GM18907 (cell line): ENCODE measurements at regions not wholly inside any gene's neighbourhood (a gene's known extent, or its start where the extent isn't known, plus 50 kb on each side); places are given as distances from the start of the nearest gene placed in this dataset.
A peak's percentile ranks its signal among the peaks of the same experiment; 100 is the strongest.
"Not testable (repeated sequence)": the region's sequence is repeated elsewhere in the genome, so short reads cannot be mapped to it uniquely, and the experiment has no call there.

Experiments used
- ATAC-seq: cut with Tn5 transposase; IDR thresholded peaks from one replicate; pipeline ENCODE4 v1.9.1; 2021; ENCODE audit warnings: mild to moderate bottlenecking, moderate library complexity; ENCODE audit not compliant: unreplicated experiment

DNA sequence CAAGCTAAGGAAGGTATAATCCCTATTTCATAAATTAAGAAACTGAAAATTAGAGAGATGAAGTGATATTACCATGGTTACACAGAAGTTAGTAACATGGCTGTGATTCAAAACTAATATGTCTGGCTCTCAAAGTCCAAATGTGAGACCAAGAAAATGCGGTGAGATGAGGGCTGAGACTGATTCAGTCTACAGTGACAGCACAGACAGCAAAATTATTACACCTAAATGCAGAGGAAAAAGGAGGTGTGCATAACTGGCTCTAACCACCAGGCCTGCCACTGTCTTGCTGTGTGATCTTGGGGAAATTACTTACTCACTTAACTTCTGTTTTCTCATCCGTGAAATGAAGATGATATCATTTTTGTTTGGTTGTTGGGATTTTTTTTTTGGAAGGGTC lies 270.0 kb upstream of the SOX9 start:
- ATAC-seq = peak; percentile 54

DNA sequence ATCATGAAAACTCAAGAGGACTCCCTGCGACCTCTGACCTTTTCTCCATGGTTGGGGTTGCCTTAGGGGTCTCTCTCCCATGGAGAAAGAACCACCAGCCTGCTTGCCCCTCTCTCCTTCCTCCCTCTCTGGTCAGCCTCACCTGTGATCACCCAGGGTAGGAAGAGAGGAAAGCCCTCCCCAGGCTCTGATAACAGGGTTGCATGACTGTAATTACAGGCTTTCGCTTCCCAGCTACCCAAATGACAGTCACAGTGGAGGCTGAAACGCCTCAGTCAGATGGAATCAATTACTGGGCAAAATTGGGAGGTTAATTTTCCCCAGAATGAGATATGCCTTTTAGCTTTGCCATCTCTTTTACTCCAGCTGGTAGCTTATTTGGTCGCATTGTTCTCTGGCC lies 265.8 kb upstream of the SOX9 start:
- ATAC-seq = no peak

DNA sequence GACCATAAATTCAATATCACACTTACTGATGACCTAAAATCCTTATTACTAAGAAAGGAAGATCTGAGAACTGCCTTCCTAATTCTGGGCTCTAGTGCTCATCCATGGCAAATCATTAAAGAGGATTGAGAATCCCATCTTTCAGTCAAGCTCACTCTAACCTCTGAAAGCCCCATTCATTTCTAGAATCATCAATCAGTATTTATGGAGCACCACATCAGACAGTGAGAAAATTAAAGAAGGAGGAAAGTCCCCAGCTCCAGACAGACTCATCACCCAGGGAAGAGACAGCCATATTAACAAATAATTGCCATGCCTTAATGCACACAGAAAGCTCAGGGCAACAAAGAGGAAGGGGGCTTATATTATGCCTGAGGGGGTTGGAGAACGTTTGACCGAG lies 256.1 kb upstream of the SOX9 start:
- ATAC-seq = no peak

DNA sequence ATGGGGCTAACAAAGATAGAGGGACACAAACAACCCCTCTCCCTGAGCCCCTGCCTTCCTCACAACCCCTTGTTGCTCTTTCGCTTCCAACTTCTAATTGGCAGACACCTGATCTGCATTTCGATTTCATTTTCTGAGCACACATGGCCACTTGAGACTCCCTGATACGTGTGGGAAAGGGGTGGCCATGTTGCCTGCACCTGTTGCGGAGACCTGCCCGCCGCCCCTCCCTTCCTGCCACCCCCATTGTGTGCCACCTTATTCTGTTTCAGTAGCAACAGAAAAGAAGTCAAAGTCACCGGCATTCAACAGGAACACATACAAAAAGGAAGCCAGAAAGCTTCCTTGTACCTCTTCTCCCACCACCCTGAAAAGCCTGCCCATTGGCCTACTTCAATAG lies 254.7 kb upstream of the SOX9 start:
- ATAC-seq = no peak

DNA sequence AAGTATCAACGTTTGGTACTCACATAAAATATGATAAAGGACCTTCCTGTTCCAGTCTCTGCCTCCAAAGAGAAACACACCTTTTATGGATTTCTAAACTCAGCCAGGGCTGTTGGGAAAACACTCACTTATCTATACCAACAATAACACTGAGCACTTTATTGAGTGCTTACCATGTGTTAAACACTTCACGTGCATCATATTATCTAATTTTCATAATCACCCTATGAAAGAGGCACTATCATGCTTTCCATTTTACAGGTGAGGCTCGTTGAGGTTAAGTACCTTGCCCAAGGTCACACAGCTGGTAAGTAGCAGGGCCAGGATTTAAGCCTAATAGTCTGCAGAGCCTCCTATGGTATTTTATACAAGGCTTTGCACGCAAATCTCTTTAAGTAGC lies 251.5 kb upstream of the SOX9 start:
- ATAC-seq = no peak

DNA sequence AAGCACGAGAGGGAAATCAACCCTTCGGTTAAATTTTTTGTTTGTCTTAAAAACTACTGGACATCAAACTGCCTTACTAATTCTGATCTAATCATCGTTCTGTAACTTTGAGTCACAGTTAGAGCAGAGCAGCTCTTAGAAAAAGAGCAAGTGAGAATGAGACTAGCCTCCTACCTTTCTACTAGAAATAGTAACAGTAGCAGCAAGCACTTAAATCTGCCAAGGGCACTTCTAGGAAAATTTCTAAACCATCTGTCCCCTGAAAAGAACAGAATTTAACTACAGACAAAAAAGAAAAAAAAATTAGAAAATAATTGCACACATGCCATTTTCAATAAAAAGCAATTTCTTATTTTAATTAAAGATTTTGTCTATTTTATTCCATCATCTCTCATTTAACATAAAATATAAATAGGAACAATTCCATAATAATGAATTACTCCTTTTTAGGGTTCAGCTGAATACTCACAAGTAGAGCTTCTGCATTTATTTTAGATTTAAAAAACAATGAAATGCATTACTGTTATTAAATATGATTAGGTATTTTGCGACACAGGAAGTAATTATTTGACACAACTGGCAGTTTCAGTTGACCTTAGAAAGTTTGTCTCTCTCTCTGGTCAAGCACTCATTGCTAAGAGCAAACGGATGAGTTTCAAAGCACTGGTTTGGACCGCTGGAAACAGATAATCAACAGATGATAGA lies 250.8 kb upstream of the SOX9 start:
- no peak for ATAC-seq

DNA sequence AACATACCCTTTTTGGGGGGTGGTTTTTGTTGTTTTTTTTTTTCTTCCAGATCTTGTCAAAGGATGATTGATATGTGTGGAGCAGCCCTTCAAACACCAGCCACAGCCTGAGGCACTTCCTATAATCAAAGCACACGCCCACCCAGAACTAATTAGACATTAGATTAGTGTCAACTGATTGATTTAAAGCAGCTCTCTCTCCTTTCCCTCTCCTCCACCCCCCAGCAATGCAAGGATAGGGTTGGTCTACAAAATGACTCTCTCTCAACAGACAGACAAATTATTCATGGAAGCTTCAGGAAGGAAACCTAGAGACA lies 250.3 kb upstream of the SOX9 start:
- ATAC-seq = no peak

DNA sequence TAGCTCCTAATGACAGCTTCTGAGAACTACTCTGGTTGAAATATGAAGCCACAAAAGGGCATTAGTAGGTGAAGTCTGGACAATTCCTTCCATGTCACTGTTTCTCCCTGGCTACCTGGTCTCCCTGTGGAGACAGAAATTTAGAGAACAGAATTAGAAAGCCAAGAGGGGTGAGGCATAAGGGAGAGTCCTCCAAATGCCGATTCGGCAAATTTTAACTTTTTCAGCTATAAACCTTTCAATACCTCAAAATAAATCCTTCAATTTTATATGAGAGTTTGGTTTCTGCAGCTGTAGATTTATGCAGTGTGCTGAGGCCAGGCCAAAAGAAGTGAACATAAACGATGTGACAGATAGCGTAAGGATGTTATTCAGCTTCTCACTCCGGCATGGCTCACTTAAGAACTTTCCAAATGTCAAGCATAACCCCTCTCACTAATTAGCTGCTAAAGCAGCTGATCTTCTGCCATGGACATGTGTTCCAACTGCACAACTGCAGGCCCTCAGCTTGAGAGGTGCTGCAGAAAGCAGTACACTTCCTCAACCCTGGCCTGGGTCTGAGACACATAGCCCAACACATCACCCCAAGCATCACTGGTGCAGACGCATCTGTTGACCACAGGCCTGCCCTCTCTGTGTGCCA lies 247.9 kb upstream of the SOX9 start:
- no peak for ATAC-seq

DNA sequence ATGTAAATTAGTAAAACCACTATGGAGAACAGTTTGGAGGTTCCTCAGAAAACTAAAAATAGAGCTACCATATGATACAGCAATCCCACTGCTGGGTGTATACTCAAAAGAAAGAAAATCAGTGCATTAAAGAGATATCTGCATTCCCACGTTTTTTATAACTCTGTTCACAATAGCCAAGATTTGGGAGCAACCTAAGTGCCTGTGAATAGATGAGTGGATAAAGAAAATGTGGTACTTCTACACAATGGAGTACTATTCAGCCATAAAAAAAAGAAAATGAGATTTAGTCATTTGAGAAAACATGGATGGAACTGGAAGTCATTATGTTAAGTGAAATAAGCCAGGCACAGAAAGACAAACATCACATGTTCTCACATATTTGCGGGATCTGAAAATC lies 246.0 kb upstream of the SOX9 start:
- ATAC-seq = not testable (repeated sequence)

DNA sequence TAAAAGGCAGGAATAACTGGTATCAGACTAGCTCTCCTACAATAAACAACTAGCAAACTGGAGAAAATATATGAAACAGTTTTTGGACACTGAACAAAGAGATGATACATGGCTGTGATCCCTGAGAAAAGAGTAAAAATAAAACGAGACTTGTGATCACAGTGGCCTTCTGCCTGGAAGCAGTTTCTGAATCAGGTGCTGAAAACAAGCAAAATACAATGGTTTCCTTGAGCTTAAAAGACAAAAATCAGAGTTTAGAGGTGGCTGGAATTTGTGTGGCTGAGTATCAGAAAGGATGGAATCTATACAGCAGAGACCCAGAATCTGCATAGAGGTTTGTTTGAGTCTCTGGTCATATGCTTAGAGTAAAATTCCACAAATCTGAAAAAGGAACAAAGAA lies 242.5 kb upstream of the SOX9 start:
- ATAC-seq = no peak

DNA sequence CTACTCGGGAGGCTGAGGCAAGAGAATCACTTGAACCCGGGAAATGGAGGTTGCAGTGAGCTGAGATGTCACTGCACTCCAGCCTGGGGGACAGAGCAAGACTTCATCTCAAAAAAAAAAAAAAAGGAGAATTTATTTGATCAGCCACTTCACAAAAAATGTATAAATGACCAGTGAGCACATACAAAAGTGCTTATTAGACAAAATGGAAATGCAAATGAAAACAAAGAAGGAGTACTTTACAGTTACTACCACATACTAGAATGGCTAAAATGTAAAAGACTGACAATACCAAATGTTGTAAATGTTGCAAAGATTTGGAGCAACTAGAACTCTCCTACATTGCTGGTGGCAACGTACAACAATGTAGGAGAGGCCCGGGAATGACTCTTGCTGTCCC lies 241.8 kb upstream of the SOX9 start:
- no peak for ATAC-seq

DNA sequence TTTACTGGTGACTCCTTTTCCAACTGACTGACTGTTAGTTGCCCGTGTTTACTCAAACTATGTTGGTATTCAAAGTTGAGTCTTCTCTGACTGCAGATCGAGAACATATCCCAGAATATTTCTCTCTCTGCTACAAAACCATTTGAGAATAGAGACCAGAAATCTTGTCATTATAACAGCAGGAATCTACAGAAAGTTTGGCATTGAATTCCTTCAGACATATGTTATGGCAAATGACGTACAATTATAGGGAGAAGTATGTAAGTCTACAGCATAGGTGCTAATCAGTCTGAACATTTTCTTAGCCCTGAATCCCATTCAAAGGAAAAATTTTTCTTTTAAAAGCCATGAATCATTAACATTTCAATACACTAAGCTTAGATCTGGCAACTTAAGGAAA lies 239.8 kb upstream of the SOX9 start:
- ATAC-seq = no peak

DNA sequence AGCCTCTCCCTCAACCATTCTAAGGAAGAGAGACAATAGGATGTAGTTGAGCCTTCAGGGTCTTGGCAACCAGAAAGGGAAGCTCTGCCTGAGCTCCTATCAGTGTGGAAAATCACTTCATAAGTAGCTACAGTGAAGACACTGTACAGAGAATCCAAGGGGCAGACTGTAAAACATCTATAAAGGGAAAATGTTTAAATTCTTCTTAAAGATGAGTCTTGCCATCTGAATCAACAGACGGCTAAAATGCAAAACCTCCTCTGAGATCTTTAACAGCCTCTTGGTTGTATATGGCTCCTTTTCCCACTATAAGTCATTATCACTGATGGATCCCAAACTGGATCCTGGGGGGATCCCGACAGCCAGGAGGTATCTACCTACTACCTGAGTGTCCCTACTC lies 239.2 kb upstream of the SOX9 start:
- no peak for ATAC-seq

DNA sequence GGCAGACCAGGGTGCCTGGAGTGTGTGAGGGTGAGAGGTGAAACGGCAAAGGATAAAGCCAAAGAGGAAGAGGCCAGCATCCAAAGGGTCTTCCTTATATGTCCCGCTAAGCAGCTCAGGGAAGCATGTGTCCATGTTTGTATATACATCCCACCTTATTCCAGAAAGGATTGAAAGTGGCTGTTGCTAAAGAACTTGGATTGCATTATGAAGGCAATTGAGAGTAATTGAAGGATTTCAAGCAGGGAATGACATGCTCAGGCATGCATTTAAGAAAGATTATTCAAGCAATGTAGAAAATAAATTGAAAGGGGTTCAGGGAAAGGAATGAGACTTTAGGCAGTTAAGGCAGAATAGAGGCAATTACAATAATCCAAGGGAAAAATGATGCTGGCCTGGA lies 237.6 kb upstream of the SOX9 start:
- no peak for ATAC-seq

DNA sequence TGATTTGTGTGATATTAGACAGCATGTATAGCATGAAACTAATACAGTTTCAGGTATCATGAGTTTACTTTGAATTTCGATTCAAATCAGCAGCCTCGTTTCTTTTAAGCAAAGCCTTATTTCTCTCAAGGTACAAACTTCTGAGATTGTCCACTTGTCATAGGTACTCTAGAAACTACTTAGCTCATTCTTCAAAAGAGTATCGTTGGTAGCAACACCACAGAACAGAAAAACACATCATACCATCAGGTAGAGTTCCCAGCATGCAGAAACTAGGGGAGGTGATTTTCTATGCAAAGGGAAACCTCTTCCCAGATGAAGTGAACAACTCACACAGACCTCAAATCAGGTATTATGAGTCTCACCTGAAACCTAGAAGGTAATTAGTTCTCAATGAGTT lies 237.0 kb upstream of the SOX9 start:
- no peak for ATAC-seq

DNA sequence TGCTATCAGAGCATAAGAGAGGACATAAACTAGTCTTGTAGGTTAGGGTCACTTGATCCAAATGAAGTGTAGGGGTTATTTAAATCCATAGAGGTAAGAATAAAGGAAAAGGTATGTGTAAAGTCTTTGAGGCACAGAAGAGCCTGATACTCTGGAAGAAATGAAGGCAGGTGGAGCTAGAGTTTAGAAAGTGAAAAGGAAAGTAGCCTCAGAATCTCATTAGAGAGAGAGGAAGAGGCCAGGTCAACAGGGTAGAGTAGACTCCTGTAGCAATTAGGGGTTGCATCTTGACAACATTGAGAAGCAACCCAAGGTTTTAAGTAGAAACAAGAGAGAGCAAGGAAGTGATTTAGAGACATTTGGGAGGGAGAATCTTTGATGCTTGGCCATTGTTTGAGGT lies 235.2 kb upstream of the SOX9 start:
- ATAC-seq = no peak

DNA sequence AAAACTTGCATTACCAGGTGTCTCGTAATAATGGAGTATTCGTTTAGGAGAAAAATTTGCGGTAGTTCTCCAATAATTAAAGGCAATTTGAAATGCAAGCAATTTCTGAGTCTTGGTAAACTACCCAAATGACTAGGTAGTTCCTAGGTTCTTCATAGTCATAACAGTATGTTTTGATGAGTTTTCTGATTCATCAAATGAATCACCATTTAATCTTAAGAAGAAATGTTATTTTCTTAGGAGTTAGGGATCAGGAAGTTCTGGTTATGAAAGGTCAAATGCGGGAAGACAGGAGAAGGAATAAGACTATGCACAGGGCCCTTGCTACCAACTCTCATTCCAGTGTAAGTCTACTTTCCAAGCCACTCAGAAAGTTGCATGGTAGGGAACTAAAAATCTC lies 221.5 kb upstream of the SOX9 start:
- no peak for ATAC-seq

DNA sequence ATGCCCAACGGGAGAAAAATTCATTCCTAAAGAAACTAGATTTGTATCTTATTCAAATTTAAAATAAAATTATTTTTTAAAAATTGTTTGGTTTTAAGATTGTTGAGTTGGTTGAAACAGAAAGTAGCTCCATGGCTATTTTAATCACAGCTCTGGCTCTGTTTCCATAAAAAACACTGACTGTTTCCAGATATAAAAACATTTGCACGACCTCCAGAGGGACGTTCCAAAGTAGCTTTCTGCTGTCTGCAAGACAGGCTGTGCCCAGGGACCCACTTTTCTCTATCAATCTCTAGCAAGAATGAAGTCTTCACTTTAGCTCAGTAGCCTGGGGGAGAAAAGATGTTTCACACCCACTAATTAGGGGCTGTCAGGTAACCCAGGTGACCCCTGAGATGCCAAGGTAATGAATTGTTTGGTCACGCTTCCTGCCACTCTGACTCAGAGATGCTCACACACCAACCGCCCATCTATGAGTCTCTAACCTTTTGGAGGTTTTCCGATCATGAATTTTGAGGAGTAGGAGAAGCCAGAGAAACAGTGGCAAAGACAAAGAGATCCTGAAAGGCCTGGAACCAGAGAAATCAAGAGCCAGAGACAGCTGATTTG lies 220.1 kb upstream of the SOX9 start:
- no peak for ATAC-seq

DNA sequence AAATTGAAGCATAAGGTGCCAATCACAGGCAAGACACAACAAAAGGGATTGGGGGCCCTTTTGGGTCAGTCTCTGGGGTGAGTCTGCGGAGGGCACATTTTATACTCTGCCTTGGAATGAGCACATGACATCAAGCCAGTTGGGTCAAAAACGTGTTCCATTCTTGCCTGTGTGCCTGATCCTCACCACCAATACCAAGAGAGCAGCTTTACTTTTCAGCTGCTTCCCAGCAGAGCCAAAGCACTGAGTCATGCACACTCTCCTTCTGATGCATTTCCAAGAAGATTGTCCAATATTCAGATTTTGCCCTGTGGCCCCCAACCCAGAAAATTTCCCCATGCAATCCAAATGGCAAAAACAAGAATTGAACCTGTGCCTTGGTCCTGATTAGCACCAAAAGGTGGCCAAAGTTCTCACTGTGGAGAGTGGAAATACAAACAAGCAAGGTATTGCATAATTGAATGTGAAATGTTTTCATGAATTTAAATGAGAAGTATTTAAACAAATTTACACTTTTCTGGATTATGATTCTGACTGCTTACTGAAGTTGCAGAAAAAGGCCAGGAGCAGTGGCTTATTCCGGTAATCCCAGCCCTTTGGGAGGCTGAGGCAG lies 217.8 kb upstream of the SOX9 start:
- no peak for ATAC-seq

DNA sequence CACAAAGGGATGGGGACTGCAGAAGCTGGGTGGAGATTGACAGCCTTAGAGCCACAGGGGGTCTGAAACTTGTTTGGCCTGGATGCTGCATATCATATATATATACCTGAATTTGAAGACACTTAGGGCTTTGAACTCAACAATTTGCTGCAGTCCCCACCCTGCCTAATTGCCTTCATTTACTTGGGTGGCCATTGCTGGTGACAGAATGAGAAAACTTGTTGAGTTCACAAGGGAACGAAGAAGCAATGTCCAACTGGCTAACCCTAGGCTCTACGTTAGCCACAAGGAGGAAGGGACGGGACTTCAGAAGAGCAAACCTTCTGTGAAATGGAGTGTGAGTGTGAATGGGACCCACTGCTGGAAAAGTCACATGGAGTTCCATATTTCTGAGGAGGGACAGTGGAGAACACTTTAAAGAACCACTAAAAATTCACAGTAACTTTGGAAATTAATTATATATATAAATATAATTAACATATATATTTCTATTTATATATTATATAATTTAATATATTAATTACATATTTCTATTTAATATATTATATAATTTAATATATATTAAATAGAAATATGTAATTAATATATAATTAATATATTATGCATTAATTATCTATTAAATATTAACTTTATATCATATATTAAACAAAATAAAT lies 215.3 kb upstream of the SOX9 start:
- ATAC-seq = no peak

DNA sequence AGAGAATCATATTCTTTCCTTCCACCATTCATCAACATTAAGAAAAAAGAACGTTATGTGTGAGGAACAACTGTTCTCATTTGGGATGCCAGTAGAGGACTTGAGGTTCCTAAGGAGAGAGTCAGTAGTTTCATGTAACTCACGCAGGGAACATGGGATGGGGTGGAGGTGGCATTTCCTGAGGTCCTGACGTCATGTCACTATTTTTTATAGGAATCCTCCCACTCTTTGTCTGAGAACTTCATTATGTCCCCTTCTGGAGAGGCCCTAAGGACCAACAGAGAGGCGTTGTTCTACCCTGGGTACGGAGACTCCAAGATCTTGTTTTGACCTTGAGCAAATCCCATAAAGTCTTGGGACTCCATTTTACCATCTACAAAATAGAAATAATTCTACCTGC lies 211.7 kb upstream of the SOX9 start:
- ATAC-seq = no peak

DNA sequence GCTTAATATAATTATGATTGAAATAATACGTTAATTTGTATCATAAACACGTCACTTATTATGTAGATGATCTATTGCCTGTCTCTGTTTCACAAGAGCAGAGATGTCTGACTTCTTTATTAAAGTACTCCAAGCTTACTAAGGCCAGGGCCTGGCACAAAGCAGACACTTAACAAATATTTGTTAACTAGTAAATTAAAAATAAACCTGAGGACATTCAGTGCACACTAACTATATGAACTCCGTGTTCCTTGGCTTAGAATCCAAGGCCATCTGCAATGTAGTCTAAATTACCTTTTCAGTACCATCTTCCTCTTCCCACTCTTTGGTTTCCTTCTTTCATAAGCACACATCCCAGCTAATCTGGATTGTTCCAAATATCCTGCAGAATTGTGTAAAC lies 210.8 kb upstream of the SOX9 start:
- no peak for ATAC-seq
